CD14-positive monocyte (primary cell): ENCODE measurements at regions not wholly inside any gene's neighbourhood (a gene's known extent, or its start where the extent isn't known, plus 50 kb on each side); places are given as distances from the start of the nearest gene placed in this dataset.

Source experiments
- DNase-seq, 3 donors: peaks; one replicate each; pipeline ENCODE4 v3.0.0-alpha.2; 2011 to 2022
- H2AFZ ChIP-seq: 2 replicates; pipeline ENCODE4 v1.6.0; 2012; ENCODE audit warnings: mild to moderate bottlenecking, low read depth, low read length, inconsistent platforms; ENCODE audit not compliant: insufficient read depth, poor library complexity, severe bottlenecking
- H3K27ac ChIP-seq, 2 donors: 1 replicate in 1 of 2; 2 replicates in 1 of 2; pipeline ENCODE4 v1.5.1; 2012 to 2013; ENCODE audit warnings: low read length in 2 of 2, control low read depth in 1 of 2, inconsistent platforms in 1 of 2, low read depth in 1 of 2, mild to moderate bottlenecking in 1 of 2
- H3K27me3 ChIP-seq, 2 donors: one replicate each; pipeline versions ENCODE4 v1.6.0 to v1.6.1; 2011 to 2013; ENCODE audit warnings: low read length in 2 of 2; ENCODE audit not compliant: control insufficient read depth in 2 of 2, insufficient read depth in 2 of 2
- H3K36me3 ChIP-seq, 2 donors: replicated peaks in 1 of 2; 1 replicate in 1 of 2; 2 replicates in 1 of 2; pipeline versions ENCODE4 v1.5.1 to v1.6.1; 2012 to 2013; ENCODE audit warnings: low read length in 2 of 2, control low read depth in 1 of 2, inconsistent platforms in 1 of 2, mild to moderate bottlenecking in 1 of 2; ENCODE audit not compliant: insufficient read depth in 2 of 2, control insufficient read depth in 1 of 2
- H3K4me1 ChIP-seq, 2 donors: 1 replicate in 1 of 2; 2 replicates in 1 of 2; pipeline versions ENCODE4 v1.5.1 to v1.6.1; 2012 to 2013; ENCODE audit warnings: low read length in 2 of 2, control low read depth in 1 of 2, inconsistent platforms in 1 of 2, mild to moderate bottlenecking in 1 of 2, moderate library complexity in 1 of 2; ENCODE audit not compliant: insufficient read depth in 2 of 2, control insufficient read depth in 1 of 2
- H3K4me2 ChIP-seq: replicated peaks from 2 replicates; pipeline ENCODE3; 2012; ENCODE audit warnings: low read length, moderate library complexity, mild to moderate bottlenecking; ENCODE audit not compliant: poor library complexity, severe bottlenecking; ENCODE audit errors: extremely low read depth
- H3K4me3 ChIP-seq, 3 experiments: fragments of 200-600 bp in 1 of 3; sonication (generic) in 1 of 3; replicated peaks in 1 of 3; 1 replicate in 2 of 3; 2 replicates in 1 of 3; pipeline ENCODE4 v1.5.1; 2011 to 2013; ENCODE audit warnings: low read length in 3 of 3, mild to moderate bottlenecking in 3 of 3, control low read depth in 2 of 3, low read depth in 2 of 3, inconsistent platforms in 1 of 3, moderate library complexity in 1 of 3
- H3K79me2 ChIP-seq: 2 replicates; pipeline ENCODE4 v1.6.0; 2012; ENCODE audit warnings: mild to moderate bottlenecking, control low read depth, inconsistent platforms, low read length, moderate library complexity; ENCODE audit not compliant: insufficient read depth
- H3K9ac ChIP-seq: 2 replicates; pipeline ENCODE4 v1.6.0; 2017; ENCODE audit warnings: low read length, mild to moderate bottlenecking; ENCODE audit not compliant: insufficient read depth, poor library complexity, severe bottlenecking
- H3K9me3 ChIP-seq, 2 donors: replicated peaks in 1 of 2; 1 replicate in 1 of 2; 2 replicates in 1 of 2; pipeline versions ENCODE4 v1.5.1 to v1.6.1; 2012 to 2013; ENCODE audit warnings: low read length in 2 of 2, control low read depth in 1 of 2; ENCODE audit not compliant: control insufficient read depth in 1 of 2, insufficient read depth in 1 of 2
- H4K20me1 ChIP-seq: 2 replicates; pipeline ENCODE4 v1.6.0; 2012; ENCODE audit warnings: mild to moderate bottlenecking, low read length, control low read depth, moderate library complexity; ENCODE audit not compliant: insufficient read depth
- H3K27ac Mint-ChIP-seq, 7 donors: one replicate each; pipeline ENCODE4 v1.8.0; 2020; ENCODE audit warnings: mild to moderate bottlenecking in 7 of 7, mixed read lengths in 7 of 7, moderate library complexity in 6 of 7, inconsistent platforms in 2 of 7
- H3K27me3 Mint-ChIP-seq, 3 donors: one replicate each; pipeline ENCODE4 v1.8.0; 2021 to 2022; ENCODE audit warnings: low read depth in 3 of 3, mild to moderate bottlenecking in 3 of 3, mixed read lengths in 3 of 3, moderate library complexity in 3 of 3, inconsistent platforms in 1 of 3
- H3K36me3 Mint-ChIP-seq, 2 donors: one replicate each; pipeline ENCODE4 v1.8.0; 2020; ENCODE audit warnings: mixed read lengths in 2 of 2, inconsistent platforms in 1 of 2, mild to moderate bottlenecking in 1 of 2
- H3K4me1 Mint-ChIP-seq: one replicate; pipeline ENCODE4 v1.8.0; 2020; ENCODE audit warnings: mild to moderate bottlenecking, mixed read lengths
- H3K4me3 Mint-ChIP-seq, 2 donors: one replicate each; pipeline ENCODE4 v1.8.0; 2020; ENCODE audit warnings: mild to moderate bottlenecking in 2 of 2, mixed read lengths in 2 of 2, moderate library complexity in 1 of 2
- H3K9me3 Mint-ChIP-seq, 7 donors: one replicate each; pipeline ENCODE4 v1.8.0; 2020 to 2022; ENCODE audit warnings: mixed read lengths in 7 of 7, mild to moderate bottlenecking in 6 of 7, moderate library complexity in 6 of 7, inconsistent platforms in 2 of 7
- CTCF ChIP-seq: fragments of 200-600 bp; IDR thresholded peaks from one replicate; pipeline ENCODE4 v1.8.0; 2022; ENCODE audit warnings: antibody characterized with exemption, mild to moderate bottlenecking
- WGBS: methylation state at CpG from one replicate; pipeline ENCODE4 v1.1.5; 2013; ENCODE audit warnings: missing lambda C conversion rate; ENCODE audit not compliant: insufficient coverage; 5-methylcytosine and 5-hydroxymethylcytosine counted together
- intact Hi-C, 2 donors: fragments of 100-400 bp; cut with micrococcal nuclease; formaldehyde crosslinking; loops; one replicate each; pipeline versions ENCODE4 v1.15.0 to v1.15.1; 2023

GRCh38 chrX:10032147-10032546 lies 65.0 kb downstream of the CLDN34 start:
- no peaks in the 10 kb centered on the region for H3K9me3 ChIP-seq
- no peak overlapping the region for H2AFZ ChIP-seq
- H3K9ac ChIP-seq, result no peak overlapping the region
- no CpG with 5 or more reads among the region's 4 CpGs for WGBS
- no peak for DNase-seq
- no peaks in the 10 kb centered on the region for H3K36me3 ChIP-seq
- Mint-ChIP-seq H3K9me3 (peaks cover 0 to 2% (median 0%) of the 10 kb centered on the region in 7 donors), H3K4me3 (no peak overlapping the region), H3K36me3 (no peaks in the 10 kb centered on the region), H3K4me1 (peaks cover 3% of the 10 kb centered on the region), H3K27ac (no peak overlapping the region), H3K27me3 (peaks cover 1 to 7% (median 2%) of the 10 kb centered on the region in 3 donors)
- intact Hi-C loops, result no loop called here
- no peaks in the 10 kb centered on the region for H3K4me1 ChIP-seq
- no peaks in the 10 kb centered on the region for H3K79me2 ChIP-seq
- no peak for TF ChIP-seq CTCF
- H4K20me1 ChIP-seq, result peaks cover 24% of the 10 kb centered on the region
- no peaks in the 10 kb centered on the region for H3K27me3 ChIP-seq
- no peak overlapping the region for H3K4me3 ChIP-seq
- no peak overlapping the region for H3K27ac ChIP-seq
- no peak overlapping the region for H3K4me2 ChIP-seq

DNA sequence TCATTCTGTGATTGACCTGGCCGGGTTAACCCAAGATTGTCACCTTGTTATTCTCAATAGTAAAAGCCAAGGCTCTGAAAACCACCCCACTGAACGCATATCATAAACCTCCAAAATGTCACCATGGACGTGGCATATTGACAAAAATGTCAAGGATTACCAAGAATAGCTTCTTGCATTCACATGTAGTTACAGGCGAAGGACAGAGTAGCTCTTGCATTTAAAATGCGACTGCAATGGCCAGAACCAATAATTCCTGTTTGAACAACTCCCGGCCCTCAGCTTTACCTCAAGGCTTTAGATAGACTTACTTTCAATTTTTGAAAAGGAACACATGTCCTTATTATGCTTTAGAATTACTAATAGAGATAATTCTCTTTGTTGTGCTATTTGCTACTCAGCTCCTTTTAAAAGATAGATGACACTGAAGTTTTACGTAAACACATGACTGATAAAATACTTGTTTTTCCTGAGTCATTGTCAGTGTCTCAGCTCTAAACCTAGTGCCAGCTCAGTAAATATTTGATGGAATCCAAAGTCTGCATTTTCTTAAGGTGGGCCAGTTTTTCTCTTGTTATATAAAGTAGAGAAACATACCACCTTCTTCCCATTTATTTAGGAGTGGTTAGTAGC lies 66.3 kb downstream of the CLDN34 start:
- Histone ChIP-seq H3K4me2 (no peak overlapping the region), H3K27me3 (no peaks in the 10 kb centered on the region), H3K36me3 (no peaks in the 10 kb centered on the region), H4K20me1 (peaks cover 17% of the 10 kb centered on the region), H3K9ac (no peak overlapping the region), H3K27ac (no peak overlapping the region), H3K4me3 (no peak overlapping the region), H2AFZ (no peak overlapping the region), H3K9me3 (no peaks in the 10 kb centered on the region), H3K79me2 (no peaks in the 10 kb centered on the region), H3K4me1 (no peaks in the 10 kb centered on the region)
- peaks cover 0 to 2% (median 0%) of the 10 kb centered on the region in 7 donors for H3K9me3 Mint-ChIP-seq
- peaks cover 1 to 7% (median 2%) of the 10 kb centered on the region in 3 donors for H3K27me3 Mint-ChIP-seq
- no peaks in the 10 kb centered on the region for H3K36me3 Mint-ChIP-seq
- intact Hi-C loops, result no loop called here
- TF ChIP-seq CTCF, result no peak
- H3K27ac Mint-ChIP-seq, result no peak overlapping the region
- H3K4me1 Mint-ChIP-seq, result peaks cover 3% of the 10 kb centered on the region
- no peak overlapping the region for H3K4me3 Mint-ChIP-seq
- no CpG with 5 or more reads among the region's 7 CpGs for WGBS
- no peak for DNase-seq
